Naive thymus-derived CD4-positive, alpha-beta T cell (primary cell): ENCODE measurements at regions not wholly inside any gene's neighbourhood (a gene's known extent, or its start where the extent isn't known, plus 50 kb on each side); places are given as distances from the start of the nearest gene placed in this dataset.
"Not testable (repeated sequence)": the region's sequence is repeated elsewhere in the genome, so short reads cannot be mapped to it uniquely, and the experiment has no call there.

Source experiments
- ATAC-seq: fragments of 150-1000 bp; cut with Tn5 transposase; 2 replicates; pipeline ENCODE4 v1.10.0; 2021; ENCODE audit warnings: mild to moderate bottlenecking, moderate library complexity
- CTCF ChIA-PET: fragments of 350-600 bp; sonication (Branson Sonifier 250); formaldehyde crosslinking; loops from one replicate; lab custom pipeline; 2021; ENCODE audit warnings: antibody characterized with exemption; lab: Charles Lee
- POLR2A ChIA-PET: fragments of 350-600 bp; sonication (Branson Sonifier 250); formaldehyde crosslinking; loops from one replicate; lab custom pipeline; 2021; ENCODE audit warnings: antibody characterized with exemption, inconsistent platforms; lab: Charles Lee
- DNase-seq, 9 donors: peaks; one replicate each; pipeline versions ENCODE4 v3.0.0 to v3.0.0-alpha.2; 2020 to 2022; ENCODE audit warnings: mixed read lengths in 1 of 9
- H3K27ac ChIP-seq: one replicate; pipeline ENCODE4 v1.7.0; 2013; ENCODE audit warnings: mild to moderate bottlenecking, low read depth, low read length, moderate library complexity
- H3K27me3 ChIP-seq, 2 donors: one replicate each; pipeline ENCODE4 v1.7.0; 2013; ENCODE audit warnings: low read length in 2 of 2, mild to moderate bottlenecking in 2 of 2, moderate library complexity in 2 of 2; ENCODE audit not compliant: control insufficient read depth in 2 of 2, insufficient read depth in 2 of 2
- H3K36me3 ChIP-seq, 3 experiments: 1 replicate in 2 of 3; 2 replicates in 1 of 3; pipeline ENCODE4 v1.7.0; 2013; ENCODE audit warnings: low read length in 3 of 3, mild to moderate bottlenecking in 3 of 3, moderate library complexity in 1 of 3; ENCODE audit not compliant: insufficient read depth in 3 of 3, control insufficient read depth in 2 of 3
- H3K4me1 ChIP-seq, 2 donors: one replicate each; pipeline ENCODE4 v1.7.0; 2013; ENCODE audit warnings: low read length in 2 of 2, mild to moderate bottlenecking in 2 of 2, moderate library complexity in 1 of 2; ENCODE audit not compliant: control insufficient read depth in 2 of 2, insufficient read depth in 2 of 2
- H3K4me3 ChIP-seq: 2 replicates; pipeline ENCODE4 v1.7.0; 2013; ENCODE audit warnings: mild to moderate bottlenecking, low read length
- H3K9me3 ChIP-seq, 3 experiments: 1 replicate in 2 of 3; 2 replicates in 1 of 3; pipeline ENCODE4 v1.7.0; 2013; ENCODE audit warnings: low read length in 3 of 3; ENCODE audit not compliant: control insufficient read depth in 2 of 3
- H3K27ac Mint-ChIP-seq, 9 donors: one replicate each; pipeline ENCODE4 v1.8.0; 2020 to 2022; ENCODE audit warnings: mixed read lengths in 9 of 9, mild to moderate bottlenecking in 8 of 9, moderate library complexity in 5 of 9, inconsistent platforms in 2 of 9
- H3K27me3 Mint-ChIP-seq, 5 donors: one replicate each; pipeline ENCODE4 v1.8.0; 2021 to 2022; ENCODE audit warnings: mixed read lengths in 5 of 5, mild to moderate bottlenecking in 1 of 5
- H3K36me3 Mint-ChIP-seq, 5 donors: one replicate each; pipeline ENCODE4 v1.8.0; 2020 to 2022; ENCODE audit warnings: mixed read lengths in 5 of 5, mild to moderate bottlenecking in 3 of 5, inconsistent platforms in 1 of 5
- H3K4me1 Mint-ChIP-seq, 7 donors: one replicate each; pipeline ENCODE4 v1.8.0; 2020 to 2022; ENCODE audit warnings: mixed read lengths in 7 of 7, mild to moderate bottlenecking in 3 of 7, inconsistent platforms in 1 of 7
- H3K4me3 Mint-ChIP-seq, 10 donors: one replicate each; pipeline ENCODE4 v1.8.0; 2020 to 2022; ENCODE audit warnings: mild to moderate bottlenecking in 10 of 10, mixed read lengths in 10 of 10, moderate library complexity in 6 of 10, inconsistent platforms in 2 of 10
- H3K9me3 Mint-ChIP-seq, 11 donors: one replicate each; pipeline ENCODE4 v1.8.0; 2020 to 2022; ENCODE audit warnings: mixed read lengths in 11 of 11, mild to moderate bottlenecking in 4 of 11, inconsistent platforms in 1 of 11, moderate library complexity in 1 of 11
- intact Hi-C, 2 donors: fragments of 100-400 bp; cut with micrococcal nuclease; formaldehyde crosslinking; loops; one replicate each; pipeline ENCODE4 v1.15.1; 2023

DNA sequence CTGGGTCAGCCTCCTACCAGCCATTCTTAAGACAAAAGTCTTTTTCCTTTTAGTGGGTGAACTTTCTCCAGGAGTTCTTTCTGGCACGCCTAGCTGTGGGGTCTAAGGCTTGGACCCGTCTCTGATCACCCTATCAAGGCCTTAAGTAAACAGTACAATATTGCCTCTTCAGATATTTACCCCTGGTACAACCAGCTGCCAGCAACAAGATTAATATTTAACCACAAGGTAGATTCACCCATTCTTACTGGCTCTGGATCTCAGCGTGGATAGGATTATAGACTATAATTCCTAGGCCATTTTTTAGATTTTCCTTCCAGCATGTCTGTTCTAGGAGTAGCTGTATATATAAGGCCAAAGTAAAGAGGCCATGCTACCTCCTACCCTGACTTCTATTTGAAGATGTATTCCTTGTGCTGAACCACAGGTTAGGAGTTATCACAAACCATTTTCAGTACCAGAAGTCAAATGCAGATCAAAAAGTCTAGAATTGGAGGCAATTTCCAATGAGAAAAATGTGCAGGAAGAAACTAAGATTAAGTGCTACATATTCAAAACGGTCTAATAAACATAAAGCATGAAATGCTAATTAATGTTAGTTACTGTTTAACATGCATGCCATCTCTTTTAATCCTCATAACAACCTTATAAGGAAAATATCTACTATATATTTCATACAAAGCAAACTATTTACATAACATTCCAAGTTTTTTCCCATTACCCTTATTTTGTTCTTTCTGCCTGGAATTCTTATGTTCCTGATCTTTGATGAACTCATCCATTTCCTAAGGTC, 110.0 kb upstream of the SYN3 start:
- H3K4me3 ChIP-seq, result no peak overlapping the region
- no peak overlapping the region for H3K27ac ChIP-seq
- intact Hi-C loops, result no loop called here
- no peaks in the 10 kb centered on the region for H3K9me3 ChIP-seq
- Mint-ChIP-seq H3K27me3 (peaks cover 0 to 26% (median 8%) of the 10 kb centered on the region in 5 donors), H3K4me3 (no peak overlapping the region), H3K4me1 (no peaks in the 10 kb centered on the region), H3K36me3 (no peaks in the 10 kb centered on the region), H3K27ac (no peak overlapping the region), H3K9me3 (peaks cover 0 to 7% (median 3%) of the 10 kb centered on the region in 11 donors)
- ATAC-seq, result no peak
- CTCF ChIA-PET, result no interaction called here
- H3K36me3 ChIP-seq, result no peaks in the 10 kb centered on the region
- no peaks in the 10 kb centered on the region for H3K4me1 ChIP-seq
- peaks cover 0 to 3% of the 10 kb centered on the region in 2 donors for H3K27me3 ChIP-seq
- POLR2A ChIA-PET, result no interaction called here
- DNase-seq, result no peak

GRCh38 chr22:33166206-33166605, 108.0 kb upstream of the SYN3 start:
- peaks cover 0 to 4% of the 10 kb centered on the region in 2 donors for H3K27me3 ChIP-seq
- intact Hi-C loops, result no loop called here
- no peaks in the 10 kb centered on the region for H3K4me1 ChIP-seq
- POLR2A ChIA-PET, result no interaction called here
- DNase-seq (no peak), ATAC-seq (no peak)
- H3K27ac ChIP-seq, result no peak overlapping the region
- peaks cover 0 to 7% (median 4%) of the 10 kb centered on the region in 11 donors for H3K9me3 Mint-ChIP-seq
- CTCF ChIA-PET, result no interaction called here
- H3K27me3 Mint-ChIP-seq, result peaks cover 0 to 36% (median 21%) of the 10 kb centered on the region in 5 donors
- no peaks in the 10 kb centered on the region for H3K9me3 ChIP-seq
- no peaks in the 10 kb centered on the region for H3K36me3 ChIP-seq
- H3K27ac Mint-ChIP-seq, result no peak overlapping the region
- no peak overlapping the region for H3K4me3 ChIP-seq
- no peaks in the 10 kb centered on the region for H3K36me3 Mint-ChIP-seq
- H3K4me3 Mint-ChIP-seq, result no peak overlapping the region
- no peaks in the 10 kb centered on the region for H3K4me1 Mint-ChIP-seq

DNA sequence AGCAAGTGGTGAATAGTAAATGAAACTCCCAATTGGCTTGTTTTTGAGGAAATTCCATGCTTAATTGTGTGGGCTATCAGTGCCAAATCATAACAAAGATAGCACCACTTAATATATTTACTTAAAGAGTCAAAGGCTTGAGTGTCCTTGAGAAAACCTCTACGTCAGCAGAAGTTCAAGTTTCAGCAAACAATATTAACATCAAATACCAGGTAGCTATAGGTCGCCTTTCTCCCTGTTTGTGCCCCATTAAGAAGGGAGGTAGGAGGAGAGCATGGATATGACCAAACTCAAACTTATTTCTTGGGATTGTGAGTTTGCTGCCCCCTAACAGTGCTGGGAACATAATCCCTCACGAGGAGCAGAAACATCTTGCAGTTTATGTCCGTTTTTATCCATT, 105.6 kb upstream of the SYN3 start:
- Histone ChIP-seq H3K27ac (no peak overlapping the region), H3K9me3 (no peaks in the 10 kb centered on the region), H3K36me3 (no peaks in the 10 kb centered on the region), H3K27me3 (peaks cover 0 to 4% of the 10 kb centered on the region in 2 donors), H3K4me3 (no peak overlapping the region), H3K4me1 (no peaks in the 10 kb centered on the region)
- peaks cover 0 to 6% (median 2%) of the 10 kb centered on the region in 11 donors for H3K9me3 Mint-ChIP-seq
- ChIA-PET CTCF (no interaction called here), POLR2A (no interaction called here)
- H3K4me3 Mint-ChIP-seq, result no peak overlapping the region
- intact Hi-C loops, result no loop called here
- ATAC-seq, result no peak
- no peaks in the 10 kb centered on the region for H3K36me3 Mint-ChIP-seq
- no peak for DNase-seq
- H3K27me3 Mint-ChIP-seq, result peaks cover 0 to 44% (median 23%) of the 10 kb centered on the region in 5 donors
- H3K27ac Mint-ChIP-seq, result no peak overlapping the region
- H3K4me1 Mint-ChIP-seq, result no peaks in the 10 kb centered on the region

DNA sequence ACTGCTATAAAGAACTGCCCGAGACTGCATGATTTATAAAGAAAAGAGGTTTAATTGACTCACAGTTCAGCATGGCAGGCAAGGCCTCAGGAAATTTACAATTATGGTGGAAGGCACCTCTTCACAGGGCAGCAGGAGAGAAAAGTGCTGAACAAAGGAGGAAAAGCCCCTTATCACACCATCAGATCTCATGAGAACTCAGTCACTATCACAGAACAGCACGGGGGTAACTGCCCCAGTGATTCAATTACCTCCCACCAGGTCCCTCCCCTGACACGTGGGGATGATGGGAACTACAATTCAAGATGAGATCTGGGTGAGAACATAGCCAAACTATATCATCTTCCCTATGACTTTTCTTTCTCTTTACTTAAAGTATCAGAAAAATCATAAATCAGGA, 104.0 kb upstream of the SYN3 start:
- ChIA-PET CTCF (no interaction called here), POLR2A (no interaction called here)
- Histone ChIP-seq H3K27me3 (peaks cover 0 to 4% of the 10 kb centered on the region in 2 donors), H3K4me1 (no peaks in the 10 kb centered on the region), H3K9me3 (no peaks in the 10 kb centered on the region), H3K27ac (no peak overlapping the region), H3K4me3 (no peak overlapping the region), H3K36me3 (no peaks in the 10 kb centered on the region)
- intact Hi-C loops, result no loop called here
- H3K36me3 Mint-ChIP-seq, result no peaks in the 10 kb centered on the region
- H3K4me1 Mint-ChIP-seq, result no peaks in the 10 kb centered on the region
- DNase-seq, result no peak
- no peak overlapping the region for H3K27ac Mint-ChIP-seq
- no peak overlapping the region for H3K4me3 Mint-ChIP-seq
- peaks cover 0 to 8% (median 4%) of the 10 kb centered on the region in 11 donors for H3K9me3 Mint-ChIP-seq
- ATAC-seq, result no peak
- peaks cover 0 to 42% (median 19%) of the 10 kb centered on the region in 5 donors for H3K27me3 Mint-ChIP-seq

DNA sequence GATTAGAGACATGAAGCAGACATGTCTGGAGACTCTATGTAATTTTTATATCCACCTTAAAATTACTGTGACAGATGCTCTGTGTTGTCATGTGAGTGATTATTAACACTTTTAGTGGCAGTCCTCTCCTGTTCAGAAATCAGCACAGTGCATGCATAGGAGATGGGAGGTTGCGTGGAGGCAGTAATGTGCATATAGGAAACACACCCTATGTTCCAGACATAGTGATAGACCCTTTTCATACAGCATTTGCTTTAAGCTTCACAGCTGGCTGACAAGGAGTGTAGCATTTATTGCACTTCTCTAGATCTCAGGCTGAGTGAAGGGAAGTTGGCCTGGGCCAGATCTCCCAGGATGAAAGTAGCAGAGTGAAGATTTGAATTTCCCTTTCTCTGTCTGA, 102.3 kb upstream of the SYN3 start:
- POLR2A ChIA-PET, result no interaction called here
- CTCF ChIA-PET, result no interaction called here
- Histone ChIP-seq H3K9me3 (no peaks in the 10 kb centered on the region), H3K4me1 (no peaks in the 10 kb centered on the region), H3K36me3 (no peaks in the 10 kb centered on the region), H3K27ac (no peak overlapping the region), H3K27me3 (peaks cover 0 to 4% of the 10 kb centered on the region in 2 donors), H3K4me3 (no peak overlapping the region)
- Mint-ChIP-seq H3K27ac (no peak overlapping the region), H3K4me1 (no peaks in the 10 kb centered on the region), H3K9me3 (peaks cover 0 to 12% (median 7%) of the 10 kb centered on the region in 11 donors), H3K4me3 (no peak overlapping the region), H3K27me3 (peaks cover 0 to 41% (median 19%) of the 10 kb centered on the region in 5 donors), H3K36me3 (no peaks in the 10 kb centered on the region)
- DNase-seq (no peak), ATAC-seq (no peak)
- intact Hi-C loops, result no loop called here

DNA sequence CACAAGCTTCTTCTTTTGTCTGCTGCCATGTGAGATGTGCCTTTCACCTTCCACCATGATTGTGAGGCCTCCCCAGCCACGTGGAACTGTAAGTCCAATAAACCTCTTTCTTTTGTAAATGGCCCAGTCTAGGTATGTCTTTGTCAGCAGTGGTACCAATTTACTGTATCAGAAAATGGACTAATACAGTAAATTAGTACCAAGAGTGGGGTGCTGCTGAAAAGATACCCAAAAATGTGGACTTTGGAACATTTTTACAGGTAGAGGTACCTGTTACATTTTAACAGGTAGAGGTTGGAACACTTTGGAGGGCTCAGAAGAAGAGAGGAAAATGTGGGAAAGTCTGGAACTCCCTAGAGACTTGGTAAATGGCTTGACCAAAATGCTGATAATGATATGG, 96.8 kb upstream of the SYN3 start:
- H3K27ac Mint-ChIP-seq, POLR2A ChIA-PET, H3K4me3 ChIP-seq, H3K27ac ChIP-seq, H3K4me1 ChIP-seq, H3K27me3 ChIP-seq, H3K9me3 ChIP-seq, H3K4me3 Mint-ChIP-seq, CTCF ChIA-PET, DNase-seq, H3K36me3 ChIP-seq, H3K4me1 Mint-ChIP-seq, H3K36me3 Mint-ChIP-seq, intact Hi-C loops, ATAC-seq: not testable (repeated sequence)
- Mint-ChIP-seq H3K9me3 (peaks cover 8 to 23% (median 14%) of the 10 kb centered on the region in 11 donors), H3K27me3 (peaks cover 0 to 44% (median 29%) of the 10 kb centered on the region in 5 donors)

DNA sequence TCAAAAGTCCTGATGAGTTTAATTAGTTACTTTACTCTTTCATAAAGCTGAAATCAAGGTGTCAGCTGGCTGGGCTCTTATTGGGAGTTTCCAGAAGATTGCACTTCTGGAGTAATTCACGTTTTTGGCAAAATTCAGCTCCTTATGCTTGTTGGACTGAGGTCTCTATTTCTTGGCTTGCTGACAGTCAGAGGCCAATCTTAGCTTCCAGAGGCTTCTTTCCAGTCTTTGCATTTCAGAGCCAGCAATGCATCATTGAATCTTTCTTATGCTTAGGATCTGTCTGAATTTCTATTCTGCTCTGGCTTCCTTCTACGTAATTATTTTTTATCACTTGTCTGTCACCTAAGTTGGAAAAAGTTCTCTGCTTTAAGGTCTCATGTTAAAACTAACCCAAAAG, 91.4 kb upstream of the SYN3 start:
- no peaks in the 10 kb centered on the region for H3K4me1 Mint-ChIP-seq
- intact Hi-C loops, result no loop called here
- Histone ChIP-seq H3K4me3 (no peak overlapping the region), H3K36me3 (no peaks in the 10 kb centered on the region), H3K4me1 (no peaks in the 10 kb centered on the region), H3K9me3 (no peaks in the 10 kb centered on the region), H3K27ac (no peak overlapping the region), H3K27me3 (no peaks in the 10 kb centered on the region)
- no peak for DNase-seq
- no peak overlapping the region for H3K27ac Mint-ChIP-seq
- ATAC-seq, result no peak
- H3K4me3 Mint-ChIP-seq, result no peak overlapping the region
- POLR2A ChIA-PET, result no interaction called here
- peaks cover 0 to 10% (median 2%) of the 10 kb centered on the region in 11 donors for H3K9me3 Mint-ChIP-seq
- H3K36me3 Mint-ChIP-seq, result no peaks in the 10 kb centered on the region
- CTCF ChIA-PET, result no interaction called here
- H3K27me3 Mint-ChIP-seq, result peaks cover 0 to 24% (median 22%) of the 10 kb centered on the region in 5 donors
